ENCODE measurements at regions not wholly inside any gene's neighbourhood (a gene's known extent, or its start where the extent isn't known, plus 50 kb on each side); places are given as distances from the start of the nearest gene placed in this dataset.

DNA sequence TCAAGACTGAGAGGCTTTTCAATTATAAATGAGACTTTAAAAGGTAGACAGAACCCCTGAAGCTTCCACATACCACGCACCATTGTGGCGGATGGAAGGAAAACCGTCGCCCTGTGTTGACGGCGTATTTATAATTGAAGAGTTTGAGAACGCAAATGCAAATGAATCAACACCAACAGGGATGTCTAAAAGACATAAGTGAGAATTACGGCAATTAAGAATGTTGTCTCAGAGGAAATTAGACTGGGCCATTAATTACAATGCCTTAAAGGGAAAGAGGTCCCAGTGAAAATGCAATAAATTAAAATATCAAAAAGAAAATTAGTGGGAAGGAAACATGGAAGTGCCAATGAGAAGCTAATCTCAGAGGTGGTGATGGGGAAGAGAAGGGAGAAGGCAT is 148.5 kb upstream of the XYLT1 start:
- no peaks in the 10 kb centered on the region for H3K27me3 ChIP-seq
- no peak overlapping the region for H3K4me3 ChIP-seq
- no peak for DNase-seq
- intact Hi-C loops (cut with DNase I), result loop anchor here in 1 of 4 donors (10.0 kb wide), 1 partner anchor 1616 kb away; no protein-coding TSS in a partner anchor
- H3K27ac ChIP-seq, result no peak overlapping the region
- no peaks in the 10 kb centered on the region for H3K36me3 ChIP-seq
- WGBS, 3 donors, result 80 to 88% (median 87%) methylated on average over 8 of the region's 8 CpGs
- H3K9me3 ChIP-seq, result no peaks in the 10 kb centered on the region
- H3K4me1 ChIP-seq (ENCODE audit: insufficient read depth), result no peaks in the 10 kb centered on the region
- no peak for TF ChIP-seq POLR2A (IDR thresholded peaks at IDR 0.05)
- TF ChIP-seq, protein P1, sequence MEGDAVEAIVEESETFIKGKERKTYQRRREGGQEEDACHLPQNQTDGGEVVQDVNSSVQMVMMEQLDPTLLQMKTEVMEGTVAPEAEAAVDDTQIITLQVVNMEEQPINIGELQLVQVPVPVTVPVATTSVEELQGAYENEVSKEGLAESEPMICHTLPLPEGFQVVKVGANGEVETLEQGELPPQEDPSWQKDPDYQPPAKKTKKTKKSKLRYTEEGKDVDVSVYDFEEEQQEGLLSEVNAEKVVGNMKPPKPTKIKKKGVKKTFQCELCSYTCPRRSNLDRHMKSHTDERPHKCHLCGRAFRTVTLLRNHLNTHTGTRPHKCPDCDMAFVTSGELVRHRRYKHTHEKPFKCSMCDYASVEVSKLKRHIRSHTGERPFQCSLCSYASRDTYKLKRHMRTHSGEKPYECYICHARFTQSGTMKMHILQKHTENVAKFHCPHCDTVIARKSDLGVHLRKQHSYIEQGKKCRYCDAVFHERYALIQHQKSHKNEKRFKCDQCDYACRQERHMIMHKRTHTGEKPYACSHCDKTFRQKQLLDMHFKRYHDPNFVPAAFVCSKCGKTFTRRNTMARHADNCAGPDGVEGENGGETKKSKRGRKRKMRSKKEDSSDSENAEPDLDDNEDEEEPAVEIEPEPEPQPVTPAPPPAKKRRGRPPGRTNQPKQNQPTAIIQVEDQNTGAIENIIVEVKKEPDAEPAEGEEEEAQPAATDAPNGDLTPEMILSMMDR (IDR thresholded peaks at IDR 0.05), result no peak
- TF ChIP-seq EP300 (IDR thresholded peaks at IDR 0.05), result no peak

DNA sequence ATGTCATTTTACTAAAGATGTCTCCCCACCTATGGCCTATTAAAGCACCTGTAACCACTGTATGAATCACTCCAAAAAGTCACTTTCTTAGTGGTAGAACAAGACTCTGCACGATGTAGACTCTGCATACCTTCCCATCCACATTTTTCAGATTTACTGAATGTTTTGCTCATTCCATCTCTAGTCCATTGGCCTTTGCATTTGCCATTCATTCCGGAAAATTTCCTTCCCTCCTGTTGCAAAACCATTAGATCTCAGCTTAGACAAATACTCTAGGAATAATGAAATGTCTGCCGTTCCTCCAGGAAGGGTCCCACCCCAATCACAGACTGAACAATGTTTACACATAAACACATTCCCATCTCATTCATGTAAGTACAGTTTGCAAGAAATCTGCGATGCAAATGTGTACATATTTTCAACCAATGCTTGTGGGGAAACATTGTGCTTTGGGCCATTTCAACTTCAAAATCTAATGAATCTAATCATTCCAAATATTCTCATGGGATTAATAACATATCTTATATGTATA is 146.3 kb upstream of the XYLT1 start:
- TF ChIP-seq POLR2A (IDR thresholded peaks at IDR 0.05) (no peak), EP300 (IDR thresholded peaks at IDR 0.05) (no peak)
- TF ChIP-seq, protein P1 (IDR thresholded peaks at IDR 0.05), result no peak
- WGBS, 3 donors, result 72 to 86% (median 78%) methylated on average over 4 of the region's 4 CpGs
- no peaks in the 10 kb centered on the region for H3K9me3 ChIP-seq
- H3K36me3 ChIP-seq, result no peaks in the 10 kb centered on the region
- no peak overlapping the region for H3K4me3 ChIP-seq
- no peaks in the 10 kb centered on the region for H3K27me3 ChIP-seq
- DNase-seq, result no peak
- no peaks in the 10 kb centered on the region for H3K4me1 ChIP-seq (ENCODE audit: insufficient read depth)
- H3K27ac ChIP-seq, result no peak overlapping the region
- intact Hi-C loops (cut with DNase I), result loop anchor here in 1 of 4 donors (10.0 kb wide), 1 partner anchor 1618 kb away; no protein-coding TSS in a partner anchor

DNA sequence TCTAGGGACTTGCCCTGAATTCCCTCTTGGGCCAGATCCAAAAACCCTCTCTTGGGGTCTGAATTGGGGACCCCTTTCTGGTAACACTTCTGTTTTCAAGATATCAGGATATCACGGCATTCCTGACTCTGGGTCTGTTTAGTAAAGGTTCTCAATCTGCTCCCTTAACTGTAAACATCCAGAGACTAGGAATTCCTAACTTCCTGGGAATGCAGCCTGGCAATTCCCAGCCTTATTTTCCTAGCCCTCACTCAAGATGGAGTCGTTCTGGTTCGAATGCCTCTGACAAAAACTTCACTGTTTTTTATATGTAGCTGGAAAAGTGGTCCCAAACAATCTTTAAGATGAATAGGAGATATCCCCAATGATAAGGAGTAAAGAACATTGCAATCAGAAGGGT is 141.6 kb upstream of the XYLT1 start:
- TF ChIP-seq POLR2A (IDR thresholded peaks at IDR 0.05) (no peak), EP300 (IDR thresholded peaks at IDR 0.05) (no peak)
- TF ChIP-seq, protein P1 (IDR thresholded peaks at IDR 0.05), result no peak
- no peaks in the 10 kb centered on the region for H3K4me1 ChIP-seq (ENCODE audit: insufficient read depth)
- intact Hi-C loops (cut with DNase I), result loop anchor here in 1 of 4 donors (10.0 kb wide), 1 partner anchor 1622 kb away; no protein-coding TSS in a partner anchor
- no peak for DNase-seq
- H3K27ac ChIP-seq, result no peak overlapping the region
- no peaks in the 10 kb centered on the region for H3K27me3 ChIP-seq
- H3K4me3 ChIP-seq, result no peak overlapping the region
- no peaks in the 10 kb centered on the region for H3K36me3 ChIP-seq
- H3K9me3 ChIP-seq, result no peaks in the 10 kb centered on the region
- 47 to 76% (median 54%) methylated on average over 3 of the region's 3 CpGs for WGBS, 3 donors

DNA sequence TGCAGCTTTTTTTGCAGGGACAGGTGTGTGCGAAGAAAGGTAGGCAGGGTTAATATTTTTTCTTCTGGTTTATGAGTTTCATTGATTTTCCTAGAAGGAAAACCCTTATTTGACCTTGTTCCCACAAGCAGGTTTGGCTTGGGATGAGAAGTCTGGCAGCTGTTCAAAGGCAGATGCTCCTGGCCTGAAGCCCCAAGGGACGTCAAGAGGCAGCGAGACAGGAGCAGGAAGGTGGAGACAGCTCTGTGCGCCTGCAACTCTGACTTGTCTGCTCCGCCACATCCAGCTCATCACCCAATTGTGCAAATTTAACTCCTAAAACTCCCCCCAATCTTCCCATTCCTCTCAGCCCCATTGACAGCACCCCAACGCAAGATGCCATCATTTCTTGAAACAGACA is 136.8 kb upstream of the XYLT1 start:
- DNase-seq, result no peak
- intact Hi-C loops (cut with DNase I), result no loop called here
- no peak overlapping the region for H3K4me3 ChIP-seq
- 16 to 20% (median 19%) methylated on average over 6 of the region's 6 CpGs for WGBS, 3 donors
- H3K36me3 ChIP-seq, result no peaks in the 10 kb centered on the region
- H3K27ac ChIP-seq, result no peak overlapping the region
- H3K27me3 ChIP-seq, result no peaks in the 10 kb centered on the region
- TF ChIP-seq, protein P1 (IDR thresholded peaks at IDR 0.05), result no peak
- TF ChIP-seq POLR2A (IDR thresholded peaks at IDR 0.05) (no peak), EP300 (IDR thresholded peaks at IDR 0.05) (no peak)
- H3K4me1 ChIP-seq (ENCODE audit: insufficient read depth), result no peaks in the 10 kb centered on the region
- no peaks in the 10 kb centered on the region for H3K9me3 ChIP-seq

All from ovary (tissue), 7 donors.